Tibial nerve (tissue), 4 donors: ENCODE measurements at regions not wholly inside any gene's neighbourhood (a gene's known extent, or its start where the extent isn't known, plus 50 kb on each side); places are given as distances from the start of the nearest gene placed in this dataset.

Source experiments
- CTCF ChIP-seq, 5 experiments: fragments of 200-600 bp in 3 of 5; fragments of 450-650 bp in 2 of 5; sonication (generic) in 3 of 5; IDR thresholded peaks; one replicate each; pipeline ENCODE4 v1.5.1; 2016 to 2019; ENCODE audit warnings: antibody characterized with exemption in 5 of 5, mild to moderate bottlenecking in 3 of 5, moderate library complexity in 2 of 5
- EP300 ChIP-seq, 2 donors: sonication (generic); formaldehyde crosslinking; IDR thresholded peaks; one replicate each; pipeline ENCODE4 v1.6.1; 2017; ENCODE audit warnings: antibody characterized with exemption in 2 of 2, mild to moderate bottlenecking in 1 of 2
- POLR2A ChIP-seq, 2 donors: fragments of 450-650 bp; IDR thresholded peaks; one replicate each; pipeline ENCODE4 v1.6.1; 2017; ENCODE audit warnings: antibody characterized with exemption in 2 of 2, mild to moderate bottlenecking in 2 of 2, moderate library complexity in 2 of 2

- TF ChIP-seq CTCF (IDR thresholded peaks at IDR 0.05) (no peak), POLR2A (IDR thresholded peaks at IDR 0.05) (no peak), EP300 (IDR thresholded peaks at IDR 0.05) (no peak)
These were observed 1247.1 kb upstream of the NXPH2 start for GRCh38 chr2:140027320-140027719.
